IMR-90 (cell line): ENCODE measurements at regions not wholly inside any gene's neighbourhood (a gene's known extent, or its start where the extent isn't known, plus 50 kb on each side); places are given as distances from the start of the nearest gene placed in this dataset.

Source experiments
- ATAC-seq: fragments of 200-7000 bp; cut with Tn5 transposase; 2 replicates; pipeline ENCODE4 v1.9.1; 2020; ENCODE audit warnings: low read depth, mild to moderate bottlenecking, moderate library complexity
- BruUV-seq: library from RNA; stranded (reverse); fragments of 400-500 nt; replicated peaks from 2 replicates; lab custom pipeline; 2021; lab: Mats Ljungman, UMichigan
- CTCF ChIA-PET: fragments of 300-600 bp; formaldehyde crosslinking; extraction: SDS; loops from one replicate; lab custom pipeline; 2021; ENCODE audit warnings: antibody characterized with exemption; lab: Yijun Ruan, JAX
- POLR2A ChIA-PET: fragments of 300-600 bp; sonication (Branson Sonifier 250); formaldehyde crosslinking; loops from one replicate; lab custom pipeline; 2022; ENCODE audit warnings: antibody characterized with exemption; ENCODE audit not compliant: unreplicated experiment; lab: Charles Lee
- DNase-seq: peaks from one replicate; pipeline ENCODE4 v3.0.0; 2013
- H2AFZ ChIP-seq: replicated peaks from 2 replicates; pipeline ENCODE3; 2013; ENCODE audit warnings: low read length, mild to moderate bottlenecking; ENCODE audit not compliant: poor library complexity
- H2AK5ac ChIP-seq: 2 replicates; pipeline ENCODE4 v1.6.1; 2013; ENCODE audit warnings: low read depth, low read length, inconsistent platforms
- H2AK9ac ChIP-seq: replicated peaks from 2 replicates; pipeline ENCODE3; 2013; ENCODE audit warnings: mild to moderate bottlenecking, low read depth, low read length, moderate library complexity; ENCODE audit not compliant: poor library complexity
- H2BK120ac ChIP-seq: 2 replicates; pipeline ENCODE4 v1.6.1; 2013; ENCODE audit warnings: low read depth, low read length, inconsistent platforms
- H2BK15ac ChIP-seq: 3 replicates; pipeline ENCODE4 v1.6.1; 2013; ENCODE audit warnings: low read depth, low read length, inconsistent platforms
- H2BK20ac ChIP-seq: 2 replicates; pipeline ENCODE4 v1.6.1; 2013; ENCODE audit warnings: low read depth, mild to moderate bottlenecking, inconsistent platforms, low read length, moderate library complexity
- H2BK5ac ChIP-seq: 2 replicates; pipeline ENCODE4 v1.6.1; 2013; ENCODE audit warnings: mild to moderate bottlenecking, low read depth, low read length, inconsistent platforms; ENCODE audit not compliant: poor library complexity, severe bottlenecking
- H3K14ac ChIP-seq: replicated peaks from 2 replicates; pipeline ENCODE4 v1.6.1; 2013; ENCODE audit warnings: low read depth, low read length, inconsistent platforms
- H3K18ac ChIP-seq: 2 replicates; pipeline ENCODE4 v1.6.1; 2013; ENCODE audit warnings: low read depth, low read length, control low read depth
- H3K23ac ChIP-seq: 2 replicates; pipeline ENCODE4 v1.6.1; 2013; ENCODE audit warnings: low read depth, low read length, inconsistent platforms
- H3K27ac ChIP-seq: 2 replicates; pipeline ENCODE4 v1.5.1; 2013; ENCODE audit warnings: mild to moderate bottlenecking, control low read depth, low read length; ENCODE audit not compliant: insufficient read depth
- H3K27me3 ChIP-seq: 2 replicates; pipeline ENCODE4 v1.6.1; 2013; ENCODE audit warnings: low read length; ENCODE audit not compliant: control insufficient read depth, insufficient read depth
- H3K36me3 ChIP-seq: 2 replicates; pipeline ENCODE4 v1.6.1; 2013; ENCODE audit warnings: low read length, mixed read lengths; ENCODE audit not compliant: control insufficient read depth, insufficient read depth
- H3K4ac ChIP-seq: 2 replicates; pipeline ENCODE4 v1.6.1; 2013; ENCODE audit warnings: low read depth, low read length, inconsistent platforms
- H3K4me1 ChIP-seq: 2 replicates; pipeline ENCODE4 v1.6.1; 2013; ENCODE audit warnings: low read length, mixed read lengths; ENCODE audit not compliant: control insufficient read depth, insufficient read depth
- H3K4me2 ChIP-seq: 2 replicates; pipeline ENCODE4 v1.6.1; 2013; ENCODE audit warnings: low read depth, mild to moderate bottlenecking, control low read depth, low read length, moderate library complexity
- H3K4me3 ChIP-seq: 2 replicates; pipeline ENCODE4 v1.5.1; 2013; ENCODE audit warnings: low read depth, mild to moderate bottlenecking, control low read depth, low read length, moderate library complexity; ENCODE audit not compliant: insufficient read depth
- H3K56ac ChIP-seq: 2 replicates; pipeline ENCODE4 v1.6.1; 2013; ENCODE audit warnings: low read length, inconsistent platforms; ENCODE audit not compliant: insufficient read depth; ENCODE audit errors: extremely low read depth
- H3K79me1 ChIP-seq, 2 experiments: 2 replicates each; pipeline ENCODE4 v1.6.1; 2013; ENCODE audit warnings: low read length in 2 of 2, inconsistent platforms in 1 of 2, low read depth in 1 of 2
- H3K9ac ChIP-seq: 2 replicates; pipeline ENCODE4 v1.6.1; 2013; ENCODE audit warnings: low read depth, low read length, control low read depth
- H3K9me1 ChIP-seq: 2 replicates; pipeline ENCODE4 v1.6.1; 2013; ENCODE audit warnings: low read length, inconsistent platforms; ENCODE audit not compliant: insufficient read depth
- H3K9me3 ChIP-seq: 2 replicates; pipeline ENCODE4 v1.6.1; 2013; ENCODE audit warnings: low read length; ENCODE audit not compliant: control insufficient read depth, insufficient read depth
- H4K20me1 ChIP-seq: 2 replicates; pipeline ENCODE4 v1.6.1; 2013; ENCODE audit warnings: low read length, inconsistent platforms; ENCODE audit not compliant: insufficient read depth
- H4K5ac ChIP-seq: 2 replicates; pipeline ENCODE4 v1.6.1; 2013; ENCODE audit warnings: mild to moderate bottlenecking, low read depth, low read length, control low read depth
- H4K8ac ChIP-seq, 2 experiments: 2 replicates each; pipeline ENCODE4 v1.6.1; 2013; ENCODE audit warnings: low read depth in 2 of 2, low read length in 2 of 2, control low read depth in 1 of 2, inconsistent platforms in 1 of 2
- H4K91ac ChIP-seq: 2 replicates; pipeline ENCODE4 v1.6.1; 2013; ENCODE audit warnings: low read depth, low read length, inconsistent platforms; ENCODE audit not compliant: insufficient read depth
- BHLHE40 ChIP-seq: fragments of 150-350 bp; IDR thresholded peaks from 2 replicates; pipeline ENCODE4 v1.6.1; 2016; ENCODE audit warnings: mild to moderate bottlenecking, low read depth, low read length
- CEBPB ChIP-seq: IDR thresholded peaks from 2 replicates; pipeline ENCODE4 v1.6.1; 2012; ENCODE audit warnings: low read depth, low read length, improper control_type of control experiment
- CHD1 ChIP-seq: IDR thresholded peaks from 2 replicates; pipeline ENCODE4 v1.6.1; 2012; ENCODE audit warnings: low read depth, low read length, improper control_type of control experiment
- FOS ChIP-seq: fragments of 150-350 bp; IDR thresholded peaks from 2 replicates; pipeline ENCODE4 v1.6.1; 2016; ENCODE audit warnings: low read depth, low read length
- MAFK ChIP-seq: IDR thresholded peaks from 2 replicates; pipeline ENCODE4 v1.6.1; 2012; ENCODE audit warnings: low read depth, low read length, improper control_type of control experiment
- MAZ ChIP-seq: IDR thresholded peaks from 2 replicates; pipeline ENCODE4 v1.6.1; 2012; ENCODE audit warnings: low read depth, mild to moderate bottlenecking, low read length, improper control_type of control experiment, moderate library complexity, borderline replicate concordance
- NFE2L2 ChIP-seq: fragments of 150-350 bp; IDR thresholded peaks from 2 replicates; pipeline ENCODE4 v1.6.1; 2016; ENCODE audit warnings: low read depth, mild to moderate bottlenecking, low read length
- POLR2A ChIP-seq: IDR thresholded peaks from 2 replicates; pipeline ENCODE4 v1.6.1; 2012; ENCODE audit warnings: mild to moderate bottlenecking, low read depth, low read length
- RFX5 ChIP-seq: IDR thresholded peaks from 2 replicates; pipeline ENCODE4 v1.8.0; 2012; ENCODE audit warnings: low read depth, mild to moderate bottlenecking, low read length, moderate library complexity
- SMC3 ChIP-seq: fragments of 150-350 bp; IDR thresholded peaks from 2 replicates; pipeline ENCODE4 v1.6.1; 2016; ENCODE audit warnings: low read depth, mild to moderate bottlenecking, antibody characterized with exemption, low read length, moderate library complexity
- WGBS, 2 experiments: methylation state at CpG; one replicate each; pipeline versions ENCODE4 v1.1.5 to v1.1.7; 2013; ENCODE audit warnings: missing lambda C conversion rate in 2 of 2; ENCODE audit not compliant: insufficient read length in 1 of 2; ENCODE audit errors: extremely low coverage in 2 of 2; 5-methylcytosine and 5-hydroxymethylcytosine counted together
- dilution Hi-C: fragments of 300-500 bp; cut with HindIII; formaldehyde crosslinking; loops from one replicate; pipeline ENCODE4 v1.14.3; 2018; ENCODE audit warnings: low sequenced_read_pairs; ENCODE audit not compliant: unreplicated experiment
- in situ Hi-C: fragments of 300-500 bp; cut with MboI; formaldehyde crosslinking; loops from 3 replicates; pipeline ENCODE4 v1.14.3; 2019; ENCODE audit warnings: low sequenced_read_pairs, inconsistent platforms, mixed read lengths
- intact Hi-C: fragments of 100-400 bp; cut with micrococcal nuclease; formaldehyde crosslinking; loops from 2 replicates; pipeline ENCODE4 v1.10.0; 2022
- TF ChIP-seq, protein P1 (sequence below): conservative IDR thresholded peaks from 2 replicates; pipeline ENCODE4 v1.5.1; 2012; ENCODE audit warnings: mild to moderate bottlenecking, low read depth, low read length, improper control_type of control experiment
- TF ChIP-seq, protein P2 (sequence below): fragments of 150-350 bp; IDR thresholded peaks from 2 replicates; pipeline ENCODE4 v1.6.1; 2016; ENCODE audit warnings: low read depth, mild to moderate bottlenecking, low read length, moderate library complexity, borderline replicate concordance
- TF ChIP-seq, protein P3 (sequence below): fragments of 150-350 bp; IDR thresholded peaks from 2 replicates; pipeline ENCODE4 v1.6.1; 2017; ENCODE audit warnings: mild to moderate bottlenecking, antibody characterized with exemption, low read length, low read depth

DNA sequence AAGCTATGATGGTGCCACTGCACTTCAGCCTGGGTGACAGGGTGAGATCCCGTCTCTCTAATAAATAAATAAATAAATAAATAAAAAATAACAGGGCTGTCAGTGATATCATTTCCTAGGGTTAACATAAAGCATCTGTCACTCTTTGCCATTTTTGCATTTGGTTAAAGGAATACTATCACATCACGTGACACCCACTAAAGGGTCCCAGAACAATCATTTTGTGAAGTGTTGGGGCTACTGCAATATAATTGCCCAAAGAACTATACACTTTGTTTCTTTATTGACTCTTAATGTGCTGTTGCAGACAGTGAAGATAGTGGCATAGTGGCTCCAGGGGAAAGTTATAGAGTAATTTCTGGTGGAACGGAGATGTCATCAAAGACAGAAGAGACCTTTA lies 176.5 kb upstream of the MMS22L start:
- CTCF ChIA-PET: no interaction called here

More for the DNA sequence above, 176.5 kb upstream of the MMS22L start:
- Histone ChIP-seq H2AK5ac (no peak overlapping the region), H3K18ac (no peak overlapping the region), H3K9ac (no peak overlapping the region), H3K27ac (no peak overlapping the region), H4K20me1 (no peaks in the 10 kb centered on the region), H3K36me3 (no peaks in the 10 kb centered on the region), H3K4me2 (no peak overlapping the region), H2BK120ac (no peak overlapping the region), H2AK9ac (no peak overlapping the region), H3K14ac (no peak overlapping the region), H2BK15ac (no peak overlapping the region), H3K9me3 (no peaks in the 10 kb centered on the region), H2BK20ac (no peak overlapping the region), H2AFZ (no peak overlapping the region), H3K4me3 (no peak overlapping the region), H3K56ac (no peak overlapping the region), H4K91ac (no peak overlapping the region), H3K79me1 (no peaks in the 10 kb centered on the region), H4K8ac (no peak overlapping the region), H3K4ac (no peak overlapping the region), H2BK5ac (no peak overlapping the region), H3K23ac (no peak overlapping the region), H3K4me1 (no peaks in the 10 kb centered on the region), H3K27me3 (no peaks in the 10 kb centered on the region), H4K5ac (no peak overlapping the region), H3K9me1 (no peaks in the 10 kb centered on the region)
- ATAC-seq: no peak
- DNase-seq: no peak
- POLR2A ChIA-PET: no interaction called here
- 78% methylated on average over 1 of the region's 3 CpGs; no CpG with 5 or more reads in 1 of the 2 experiments for WGBS, 2 experiments
- in situ Hi-C loops (no loop called here), intact Hi-C loops (no loop called here), dilution Hi-C loops (no loop called here)
- BruUV-seq: no TSS peak
- TF ChIP-seq BHLHE40: no peak
- TF ChIP-seq, protein P1, sequence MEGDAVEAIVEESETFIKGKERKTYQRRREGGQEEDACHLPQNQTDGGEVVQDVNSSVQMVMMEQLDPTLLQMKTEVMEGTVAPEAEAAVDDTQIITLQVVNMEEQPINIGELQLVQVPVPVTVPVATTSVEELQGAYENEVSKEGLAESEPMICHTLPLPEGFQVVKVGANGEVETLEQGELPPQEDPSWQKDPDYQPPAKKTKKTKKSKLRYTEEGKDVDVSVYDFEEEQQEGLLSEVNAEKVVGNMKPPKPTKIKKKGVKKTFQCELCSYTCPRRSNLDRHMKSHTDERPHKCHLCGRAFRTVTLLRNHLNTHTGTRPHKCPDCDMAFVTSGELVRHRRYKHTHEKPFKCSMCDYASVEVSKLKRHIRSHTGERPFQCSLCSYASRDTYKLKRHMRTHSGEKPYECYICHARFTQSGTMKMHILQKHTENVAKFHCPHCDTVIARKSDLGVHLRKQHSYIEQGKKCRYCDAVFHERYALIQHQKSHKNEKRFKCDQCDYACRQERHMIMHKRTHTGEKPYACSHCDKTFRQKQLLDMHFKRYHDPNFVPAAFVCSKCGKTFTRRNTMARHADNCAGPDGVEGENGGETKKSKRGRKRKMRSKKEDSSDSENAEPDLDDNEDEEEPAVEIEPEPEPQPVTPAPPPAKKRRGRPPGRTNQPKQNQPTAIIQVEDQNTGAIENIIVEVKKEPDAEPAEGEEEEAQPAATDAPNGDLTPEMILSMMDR: no peak
- no peak for TF ChIP-seq POLR2A
- TF ChIP-seq FOS: no peak
- TF ChIP-seq CEBPB: no peak
- no peak for TF ChIP-seq MAZ
- no peak for TF ChIP-seq NFE2L2
- TF ChIP-seq, protein P2, sequence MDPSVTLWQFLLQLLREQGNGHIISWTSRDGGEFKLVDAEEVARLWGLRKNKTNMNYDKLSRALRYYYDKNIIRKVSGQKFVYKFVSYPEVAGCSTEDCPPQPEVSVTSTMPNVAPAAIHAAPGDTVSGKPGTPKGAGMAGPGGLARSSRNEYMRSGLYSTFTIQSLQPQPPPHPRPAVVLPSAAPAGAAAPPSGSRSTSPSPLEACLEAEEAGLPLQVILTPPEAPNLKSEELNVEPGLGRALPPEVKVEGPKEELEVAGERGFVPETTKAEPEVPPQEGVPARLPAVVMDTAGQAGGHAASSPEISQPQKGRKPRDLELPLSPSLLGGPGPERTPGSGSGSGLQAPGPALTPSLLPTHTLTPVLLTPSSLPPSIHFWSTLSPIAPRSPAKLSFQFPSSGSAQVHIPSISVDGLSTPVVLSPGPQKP: no peak
- TF ChIP-seq CHD1: no peak
- no peak for TF ChIP-seq RFX5
- TF ChIP-seq, protein P3, sequence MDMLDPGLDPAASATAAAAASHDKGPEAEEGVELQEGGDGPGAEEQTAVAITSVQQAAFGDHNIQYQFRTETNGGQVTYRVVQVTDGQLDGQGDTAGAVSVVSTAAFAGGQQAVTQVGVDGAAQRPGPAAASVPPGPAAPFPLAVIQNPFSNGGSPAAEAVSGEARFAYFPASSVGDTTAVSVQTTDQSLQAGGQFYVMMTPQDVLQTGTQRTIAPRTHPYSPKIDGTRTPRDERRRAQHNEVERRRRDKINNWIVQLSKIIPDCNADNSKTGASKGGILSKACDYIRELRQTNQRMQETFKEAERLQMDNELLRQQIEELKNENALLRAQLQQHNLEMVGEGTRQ: no peak
- TF ChIP-seq SMC3: no peak
- TF ChIP-seq MAFK: no peak
